HG03135 (cell line): ENCODE measurements at regions not wholly inside any gene's neighbourhood (a gene's known extent, or its start where the extent isn't known, plus 50 kb on each side); places are given as distances from the start of the nearest gene placed in this dataset.

ENCODE experiments used
- ATAC-seq: cut with Tn5 transposase; IDR thresholded peaks from one replicate; pipeline ENCODE4 v1.9.1; 2021; ENCODE audit warnings: mild to moderate bottlenecking, moderate library complexity; ENCODE audit not compliant: unreplicated experiment

GRCh38 chr2:66888791-66889631, 454.1 kb downstream of the MEIS1 start:
- no peak for ATAC-seq

GRCh38 chr2:66889632-66889882, 454.6 kb downstream of the MEIS1 start:
- no peak for ATAC-seq

- ATAC-seq: no peak
Observed at GRCh38 chr2:66890166-66890742, 455.3 kb downstream of the MEIS1 start.

- ATAC-seq: no peak
Observed at GRCh38 chr2:66895206-66895605, 460.3 kb downstream of the MEIS1 start.

DNA sequence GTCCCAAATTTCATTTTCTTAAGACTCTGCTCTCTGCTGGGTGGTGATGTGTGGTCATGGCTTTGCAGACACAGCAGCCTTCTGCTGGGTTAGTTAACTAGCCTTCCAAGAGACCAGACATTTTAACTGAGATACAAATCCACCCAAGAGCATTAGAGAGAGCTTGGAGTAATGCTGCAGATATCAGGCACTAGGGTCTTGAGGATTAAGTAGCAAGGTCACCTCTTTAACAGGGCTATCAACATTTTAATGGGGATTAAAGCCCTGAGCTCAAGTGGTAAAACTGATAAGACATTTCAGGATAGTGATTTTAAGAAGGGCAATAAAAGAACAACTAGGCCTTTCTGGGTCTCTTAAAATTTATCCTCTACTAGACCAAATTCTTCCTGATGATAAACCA, 461.2 kb downstream of the MEIS1 start:
- ATAC-seq: no peak

DNA sequence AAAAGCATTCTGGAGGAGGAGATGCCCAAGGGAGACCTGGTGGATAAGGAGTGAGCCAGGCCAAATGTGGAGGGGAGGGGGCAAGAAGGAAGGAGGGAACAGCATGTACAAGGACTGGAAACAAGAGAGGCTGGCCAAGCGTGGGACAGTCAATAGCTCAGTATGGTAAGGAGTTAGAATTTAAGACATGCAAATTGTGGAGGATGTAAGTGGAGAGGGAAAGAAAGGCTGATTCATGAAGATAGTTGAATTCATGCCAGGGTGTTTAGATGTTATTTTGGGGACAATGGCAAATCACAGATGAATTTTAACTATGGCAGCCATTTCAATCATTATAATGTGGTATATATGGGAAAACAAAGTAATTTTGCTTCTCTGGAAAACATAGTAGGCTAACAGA, 462.3 kb downstream of the MEIS1 start:
- no peak for ATAC-seq

- no peak for ATAC-seq
Observed at GRCh38 chr2:66897691-66898150, 462.8 kb downstream of the MEIS1 start.

- ATAC-seq: no peak
Observed at GRCh38 chr2:66899109-66899508, 464.2 kb downstream of the MEIS1 start.

DNA sequence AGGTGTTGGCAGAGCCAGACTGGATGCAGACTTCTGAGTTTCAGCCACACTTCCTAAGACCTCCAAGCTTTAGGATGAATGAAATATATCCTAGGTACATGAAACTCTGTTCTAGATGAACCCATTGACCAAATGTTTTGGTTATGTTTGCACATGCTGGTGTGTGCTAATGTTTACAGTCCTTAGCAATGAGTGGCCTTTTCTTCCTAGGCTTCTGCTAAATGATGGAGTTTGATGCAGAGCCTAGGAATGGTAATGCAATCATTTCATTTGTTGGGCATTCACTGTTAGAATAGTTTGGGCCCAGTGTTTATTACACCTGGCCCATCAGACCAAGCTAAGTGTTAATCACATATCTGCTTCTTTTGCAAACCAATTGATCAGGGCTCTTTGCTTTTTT, 464.7 kb downstream of the MEIS1 start:
- ATAC-seq: no peak

- no peak for ATAC-seq
Observed at GRCh38 chr2:66901344-66901743, 466.4 kb downstream of the MEIS1 start.

GRCh38 chr2:66903183-66903582, 468.3 kb downstream of the MEIS1 start:
- ATAC-seq: no peak

GRCh38 chr2:66903745-66904465, 469.0 kb downstream of the MEIS1 start:
- no peak for ATAC-seq

GRCh38 chr2:66915237-66915636, 480.3 kb downstream of the MEIS1 start:
- no peak for ATAC-seq

DNA sequence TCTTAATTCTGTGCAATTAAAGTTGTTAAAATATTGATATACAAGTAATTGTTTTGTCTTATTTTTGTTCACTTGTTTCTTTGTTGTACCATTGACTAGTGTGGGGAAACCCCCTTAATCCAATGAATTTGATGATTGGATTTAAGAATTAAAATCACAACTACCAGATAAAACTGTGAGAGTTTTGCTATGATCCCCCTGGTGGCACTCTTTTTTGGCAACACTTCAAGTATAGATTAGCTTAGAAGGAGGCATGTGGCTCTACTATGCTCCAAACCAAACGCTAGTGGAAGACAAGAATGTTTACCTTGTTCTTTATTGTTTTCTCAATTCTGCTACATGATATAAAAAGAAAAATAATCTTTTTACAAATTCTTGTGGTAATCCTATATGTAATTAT, 477.8 kb upstream of the ETAA1 start:
- no peak for ATAC-seq

- no peak for ATAC-seq
Observed at GRCh38 chr2:66920415-66920814, 476.7 kb upstream of the ETAA1 start.

- no peak for ATAC-seq
Observed at GRCh38 chr2:66925128-66925527, 472.0 kb upstream of the ETAA1 start.

DNA sequence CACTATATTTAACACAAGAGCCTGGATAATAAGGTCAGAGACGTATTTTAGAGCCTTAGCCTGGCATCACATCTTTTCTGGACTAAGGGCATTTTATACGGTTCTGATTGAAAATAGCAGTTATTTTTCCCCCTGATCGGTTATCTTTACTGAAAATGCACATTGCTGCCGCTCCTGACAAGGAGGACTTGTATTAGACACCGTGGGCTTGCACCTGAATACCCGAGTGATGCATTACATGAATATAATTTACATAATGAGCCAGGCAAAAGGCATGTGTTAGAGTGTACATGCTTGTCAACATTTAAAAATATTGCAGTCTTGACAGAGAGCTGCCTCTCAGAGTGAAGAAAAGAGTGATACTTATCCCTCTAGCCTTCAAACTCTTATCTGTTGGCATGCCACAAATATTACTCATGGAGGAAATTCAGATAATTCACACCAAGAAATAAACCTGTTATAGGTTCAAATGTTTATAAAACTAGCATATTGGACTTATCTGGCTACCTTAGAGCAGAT, 470.5 kb upstream of the ETAA1 start:
- ATAC-seq: no peak

DNA sequence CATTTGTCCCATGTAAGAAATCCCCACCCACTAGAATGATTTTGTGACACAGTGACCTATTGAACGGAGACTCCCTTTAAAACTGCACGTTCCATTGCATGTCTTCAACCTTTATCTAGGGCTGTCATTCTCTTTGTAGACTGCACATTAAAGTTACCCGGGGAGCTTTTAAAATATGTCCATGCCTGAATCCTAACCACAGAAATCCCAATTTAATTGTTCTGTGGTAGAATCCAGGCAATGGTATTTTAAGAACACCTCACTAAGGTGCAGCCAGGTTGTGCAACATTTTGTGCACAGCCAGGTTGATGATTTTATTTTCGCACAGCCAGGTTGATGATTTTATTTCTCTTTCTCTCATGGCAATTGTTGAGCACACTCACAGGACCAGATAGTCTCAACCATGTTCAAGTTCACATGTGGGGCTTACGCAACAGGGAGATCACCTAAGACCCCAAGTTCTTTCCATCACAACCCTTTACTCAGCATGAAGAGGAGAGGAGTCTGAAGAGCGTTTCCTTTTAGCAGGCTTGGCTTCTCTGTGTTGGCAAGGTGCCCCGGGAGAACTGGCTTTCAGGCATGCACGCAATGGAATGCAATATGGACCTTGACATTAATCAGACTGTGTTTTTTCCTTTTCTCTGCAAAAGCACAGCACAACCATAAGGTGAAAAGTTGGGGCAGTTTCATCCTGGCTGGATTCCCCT, 467.3 kb upstream of the ETAA1 start:
- ATAC-seq: no peak

- no peak for ATAC-seq
Observed at GRCh38 chr2:66930339-66931220, 466.6 kb upstream of the ETAA1 start.

DNA sequence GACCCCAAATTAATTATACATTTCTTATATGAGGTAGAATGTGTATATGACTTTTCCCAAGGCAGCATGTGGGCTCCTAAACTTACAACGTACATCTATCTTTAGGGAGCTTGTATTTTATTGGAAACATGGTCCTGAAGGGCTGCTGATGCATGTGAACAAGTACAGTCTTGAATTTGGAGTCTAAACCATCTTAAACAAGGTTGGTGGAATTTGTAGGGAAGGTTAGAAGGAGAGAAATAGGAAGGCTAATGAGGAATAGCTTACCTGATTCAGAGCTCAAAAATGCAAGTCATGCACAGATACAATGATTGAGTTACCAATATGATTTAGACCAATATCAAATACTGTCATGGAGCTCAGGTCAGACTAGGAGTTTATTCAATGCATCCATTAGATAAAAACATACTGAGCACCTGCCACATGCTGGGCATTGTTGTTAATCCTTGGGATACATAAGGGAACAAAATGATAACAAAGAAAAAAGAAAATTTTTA, 458.6 kb upstream of the ETAA1 start:
- ATAC-seq: no peak
